ENCODE measurements at regions not wholly inside any gene's neighbourhood (a gene's known extent, or its start where the extent isn't known, plus 50 kb on each side); places are given as distances from the start of the nearest gene placed in this dataset.

GRCh38 chr1:221923929-221924598 lies 182.2 kb upstream of the DUSP10 start (continued):
- TF ChIP-seq ZSCAN16 (tag by site-specific recombination; IDR thresholded peaks at IDR 0.05) (no peak), MYNN (tag by site-specific recombination; IDR thresholded peaks at IDR 0.05; ENCODE audit: borderline replicate concordance) (no peak), KLF7 (tag by site-specific recombination; IDR thresholded peaks at IDR 0.05; ENCODE audit: borderline replicate concordance) (no peak), PRDM4 (tag by site-specific recombination; IDR thresholded peaks at IDR 0.05) (no peak), ZNF423 (tag by site-specific recombination; IDR thresholded peaks at IDR 0.05) (no peak)

DNA sequence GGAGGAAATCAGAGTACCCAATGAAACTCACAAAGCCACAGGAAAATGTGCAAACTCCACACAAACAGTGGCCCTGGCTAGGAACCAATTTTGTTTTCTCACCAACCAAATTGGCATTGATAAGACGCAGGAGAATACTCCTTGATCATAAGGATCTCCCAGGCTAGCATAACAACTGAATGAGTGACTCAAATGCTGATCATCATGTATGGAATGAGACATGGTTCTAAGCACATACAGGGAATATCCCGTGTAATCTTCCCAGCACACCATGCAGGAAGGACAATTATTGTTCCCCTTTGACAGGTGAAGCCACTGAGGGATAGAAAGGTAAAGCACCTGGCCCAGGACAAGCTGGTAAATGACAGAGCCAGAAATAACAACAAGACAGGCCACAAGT lies 180.0 kb upstream of the DUSP10 start:
- CTCF ChIA-PET: no interaction called here
- H3K36me3 ChIP-seq (ENCODE audit: control insufficient read depth in 2 of 2, insufficient read depth in 1 of 2, low read length in 2 of 2): no peaks in the 10 kb centered on the region
- POLR2A ChIA-PET: no interaction called here
- no peaks in the 10 kb centered on the region for H3K4me1 ChIP-seq (ENCODE audit: control insufficient read depth, insufficient read depth, low read length)
- H3K4me3 ChIP-seq (ENCODE audit: low read depth, low read length): no peak overlapping the region
- H3K27ac ChIP-seq (ENCODE audit: extremely low read depth, low read depth, low read length): no peak overlapping the region
- no peaks in the 10 kb centered on the region for H3K9me3 ChIP-seq (ENCODE audit: control insufficient read depth, insufficient read depth, low read depth, low read length)
- TF ChIP-seq, protein P1, sequence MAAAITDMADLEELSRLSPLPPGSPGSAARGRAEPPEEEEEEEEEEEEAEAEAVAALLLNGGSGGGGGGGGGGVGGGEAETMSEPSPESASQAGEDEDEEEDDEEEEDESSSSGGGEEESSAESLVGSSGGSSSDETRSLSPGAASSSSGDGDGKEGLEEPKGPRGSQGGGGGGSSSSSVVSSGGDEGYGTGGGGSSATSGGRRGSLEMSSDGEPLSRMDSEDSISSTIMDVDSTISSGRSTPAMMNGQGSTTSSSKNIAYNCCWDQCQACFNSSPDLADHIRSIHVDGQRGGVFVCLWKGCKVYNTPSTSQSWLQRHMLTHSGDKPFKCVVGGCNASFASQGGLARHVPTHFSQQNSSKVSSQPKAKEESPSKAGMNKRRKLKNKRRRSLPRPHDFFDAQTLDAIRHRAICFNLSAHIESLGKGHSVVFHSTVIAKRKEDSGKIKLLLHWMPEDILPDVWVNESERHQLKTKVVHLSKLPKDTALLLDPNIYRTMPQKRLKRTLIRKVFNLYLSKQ (tag by site-specific recombination; IDR thresholded peaks at IDR 0.05; ENCODE audit: borderline replicate concordance): no peak
- no peak for TF ChIP-seq ZNF776 (tag by site-specific recombination; IDR thresholded peaks at IDR 0.05; ENCODE audit: borderline replicate concordance)
- TF ChIP-seq ZNF10 (tag by site-specific recombination; IDR thresholded peaks at IDR 0.05): no peak

- ChIA-PET CTCF (no interaction called here), POLR2A (no interaction called here)
- no peaks in the 10 kb centered on the region for H3K36me3 ChIP-seq (ENCODE audit: control insufficient read depth in 2 of 2, insufficient read depth in 1 of 2, low read length in 2 of 2)
- no peak overlapping the region for H3K4me3 ChIP-seq (ENCODE audit: low read depth, low read length)
- no peaks in the 10 kb centered on the region for H3K9me3 ChIP-seq (ENCODE audit: control insufficient read depth, insufficient read depth, low read depth, low read length)
- H3K4me1 ChIP-seq (ENCODE audit: control insufficient read depth, insufficient read depth, low read length): no peaks in the 10 kb centered on the region
- TF ChIP-seq ZNF112 (tag by site-specific recombination; IDR thresholded peaks at IDR 0.05): no peak
- TF ChIP-seq, protein P2, sequence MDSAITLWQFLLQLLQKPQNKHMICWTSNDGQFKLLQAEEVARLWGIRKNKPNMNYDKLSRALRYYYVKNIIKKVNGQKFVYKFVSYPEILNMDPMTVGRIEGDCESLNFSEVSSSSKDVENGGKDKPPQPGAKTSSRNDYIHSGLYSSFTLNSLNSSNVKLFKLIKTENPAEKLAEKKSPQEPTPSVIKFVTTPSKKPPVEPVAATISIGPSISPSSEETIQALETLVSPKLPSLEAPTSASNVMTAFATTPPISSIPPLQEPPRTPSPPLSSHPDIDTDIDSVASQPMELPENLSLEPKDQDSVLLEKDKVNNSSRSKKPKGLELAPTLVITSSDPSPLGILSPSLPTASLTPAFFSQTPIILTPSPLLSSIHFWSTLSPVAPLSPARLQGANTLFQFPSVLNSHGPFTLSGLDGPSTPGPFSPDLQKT (IDR thresholded peaks at IDR 0.05; ENCODE audit: borderline replicate concordance, low read depth, low read length): no peak
- TF ChIP-seq ZNF394 (tag by site-specific recombination; IDR thresholded peaks at IDR 0.05; ENCODE audit: borderline replicate concordance): no peak
- no peak for TF ChIP-seq ZNF585B (tag by site-specific recombination; IDR thresholded peaks at IDR 0.05)
- no peak for TF ChIP-seq ZNF664 (tag by site-specific recombination; IDR thresholded peaks at IDR 0.05)
- TF ChIP-seq MZF1 (tag by site-specific recombination; IDR thresholded peaks at IDR 0.05; ENCODE audit: borderline replicate concordance): no peak
- no peak for TF ChIP-seq ATF2 (tag by site-specific recombination; IDR thresholded peaks at IDR 0.05; ENCODE audit: low read depth)
- TF ChIP-seq ZBTB17 (tag by site-specific recombination; IDR thresholded peaks at IDR 0.05): no peak
- no peak for TF ChIP-seq ZNF48 (tag by site-specific recombination; IDR thresholded peaks at IDR 0.05)
- no peak overlapping the region for H3K27ac ChIP-seq (ENCODE audit: extremely low read depth, low read depth, low read length)
Observed at GRCh38 chr1:221919743-221920142, 177.9 kb upstream of the DUSP10 start.

Data from HEK293 (cell line).